C4-2B (cell line): ENCODE measurements at regions not wholly inside any gene's neighbourhood (a gene's known extent, or its start where the extent isn't known, plus 50 kb on each side); places are given as distances from the start of the nearest gene placed in this dataset.

ENCODE experiments used
- CTCF ChIP-seq: fragments of 450-650 bp; conservative IDR thresholded peaks from 2 replicates; pipeline ENCODE4 v1.5.1; 2017; ENCODE audit warnings: mild to moderate bottlenecking
- ZFX ChIP-seq: fragments of 450-650 bp; IDR thresholded peaks from 2 replicates; pipeline ENCODE4 v1.6.1; 2017

- TF ChIP-seq CTCF: no peak
- no peak for TF ChIP-seq ZFX
These were observed 183.4 kb upstream of the POU3F2 start for GRCh38 chr6:98650941-98651340.
